Hepatocyte (in vitro differentiated cells): ENCODE measurements at regions not wholly inside any gene's neighbourhood (a gene's known extent, or its start where the extent isn't known, plus 50 kb on each side); places are given as distances from the start of the nearest gene placed in this dataset.

Source experiments
- DNase-seq: peaks from one replicate; pipeline ENCODE4 v3.0.0-alpha.2; 2016; ENCODE audit warnings: low spot score
- H2AFZ ChIP-seq: fragments of 200-600 bp; sonication (generic); 2 replicates; pipeline ENCODE4 v1.6.0; 2016; ENCODE audit warnings: antibody characterized with exemption, mild to moderate bottlenecking
- H3K27ac ChIP-seq: fragments of 200-600 bp; sonication (generic); 2 replicates; pipeline ENCODE4 v1.5.1; 2016; ENCODE audit warnings: mild to moderate bottlenecking
- H3K27me3 ChIP-seq: fragments of 200-600 bp; sonication (generic); 2 replicates; pipeline ENCODE4 v1.6.1; 2016
- H3K36me3 ChIP-seq: fragments of 200-600 bp; sonication (generic); replicated peaks from 2 replicates; pipeline ENCODE4 v1.5.1; 2016; ENCODE audit warnings: low read depth; ENCODE audit not compliant: insufficient read depth
- H3K4me1 ChIP-seq: fragments of 200-600 bp; sonication (generic); 2 replicates; pipeline ENCODE4 v1.5.1; 2016; ENCODE audit warnings: mild to moderate bottlenecking, moderate library complexity; ENCODE audit not compliant: insufficient read depth
- H3K4me2 ChIP-seq: fragments of 200-600 bp; sonication (generic); 2 replicates; pipeline ENCODE4 v1.6.0; 2016
- H3K4me3 ChIP-seq: fragments of 200-600 bp; sonication (generic); 2 replicates; pipeline ENCODE4 v1.5.1; 2016; ENCODE audit warnings: mild to moderate bottlenecking
- H3K79me2 ChIP-seq: fragments of 200-600 bp; sonication (generic); 2 replicates; pipeline ENCODE4 v1.6.0; 2017; ENCODE audit warnings: mild to moderate bottlenecking
- H3K9me2 ChIP-seq: fragments of 200-600 bp; sonication (generic); replicated peaks from 2 replicates; pipeline ENCODE4 v1.6.0; 2017; ENCODE audit warnings: mild to moderate bottlenecking; ENCODE audit not compliant: insufficient read depth
- H3K9me3 ChIP-seq: fragments of 200-600 bp; sonication (generic); 2 replicates; pipeline ENCODE4 v1.5.1; 2016; ENCODE audit warnings: low read depth, mild to moderate bottlenecking
- H4K20me1 ChIP-seq: fragments of 200-600 bp; sonication (generic); 2 replicates; pipeline ENCODE4 v1.6.0; 2016; ENCODE audit warnings: mild to moderate bottlenecking; ENCODE audit not compliant: insufficient read depth, poor library complexity, severe bottlenecking
- EZH2 ChIP-seq: fragments of 200-600 bp; sonication (generic); IDR thresholded peaks from 2 replicates; pipeline ENCODE4 v1.6.1; 2016; ENCODE audit warnings: antibody characterized with exemption, mild to moderate bottlenecking, borderline replicate concordance
- EZH2phosphoT487 ChIP-seq: fragments of 200-600 bp; sonication (generic); IDR thresholded peaks from one replicate; pipeline ENCODE4 v1.6.1; 2018; ENCODE audit warnings: antibody characterized with exemption, mild to moderate bottlenecking, low read depth, moderate library complexity; ENCODE audit not compliant: unreplicated experiment, severe bottlenecking
- WGBS: methylation state at CpG from one replicate; pipeline ENCODE4 v1.1.6; 2016; ENCODE audit warnings: low lambda C conversion rate; ENCODE audit errors: missing lambda C conversion rate; 5-methylcytosine and 5-hydroxymethylcytosine counted together
- TF ChIP-seq, protein P1 (sequence below): fragments of 200-600 bp; sonication (generic); IDR thresholded peaks from 2 replicates; pipeline ENCODE4 v1.5.1; 2016; ENCODE audit warnings: antibody characterized with exemption, mild to moderate bottlenecking; ENCODE audit not compliant: poor library complexity

DNA sequence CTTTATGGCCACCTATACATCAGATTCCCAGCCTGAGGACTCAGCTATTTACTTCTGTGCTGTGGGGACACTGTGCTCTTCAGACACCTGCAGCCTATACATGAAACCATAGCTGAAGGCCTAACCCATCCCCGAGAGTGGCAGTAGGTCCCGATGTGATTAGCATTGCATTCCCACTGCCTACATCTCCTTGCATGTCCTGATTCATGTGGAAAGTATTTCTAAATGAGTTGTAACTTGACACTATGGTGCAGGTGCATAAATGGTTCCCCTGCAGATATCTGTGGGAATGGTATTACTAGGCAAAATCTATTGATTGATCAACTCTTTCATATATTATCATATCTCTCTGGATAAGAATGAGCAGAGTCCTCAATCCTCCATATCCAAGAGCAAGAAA lies 433.5 kb downstream of the DAD1 start:
- Histone ChIP-seq H3K9me2 (no peaks in the 10 kb centered on the region), H3K27ac (no peak overlapping the region), H3K79me2 (no peaks in the 10 kb centered on the region), H2AFZ (no peak overlapping the region), H3K9me3 (no peaks in the 10 kb centered on the region), H3K36me3 (no peaks in the 10 kb centered on the region), H3K4me2 (no peak overlapping the region), H3K4me1 (no peaks in the 10 kb centered on the region), H4K20me1 (no peaks in the 10 kb centered on the region), H3K4me3 (no peak overlapping the region), H3K27me3 (no peaks in the 10 kb centered on the region)
- 91% methylated on average over 2 of the region's 2 CpGs for WGBS
- no peak for TF ChIP-seq EZH2
- TF ChIP-seq, protein P1, sequence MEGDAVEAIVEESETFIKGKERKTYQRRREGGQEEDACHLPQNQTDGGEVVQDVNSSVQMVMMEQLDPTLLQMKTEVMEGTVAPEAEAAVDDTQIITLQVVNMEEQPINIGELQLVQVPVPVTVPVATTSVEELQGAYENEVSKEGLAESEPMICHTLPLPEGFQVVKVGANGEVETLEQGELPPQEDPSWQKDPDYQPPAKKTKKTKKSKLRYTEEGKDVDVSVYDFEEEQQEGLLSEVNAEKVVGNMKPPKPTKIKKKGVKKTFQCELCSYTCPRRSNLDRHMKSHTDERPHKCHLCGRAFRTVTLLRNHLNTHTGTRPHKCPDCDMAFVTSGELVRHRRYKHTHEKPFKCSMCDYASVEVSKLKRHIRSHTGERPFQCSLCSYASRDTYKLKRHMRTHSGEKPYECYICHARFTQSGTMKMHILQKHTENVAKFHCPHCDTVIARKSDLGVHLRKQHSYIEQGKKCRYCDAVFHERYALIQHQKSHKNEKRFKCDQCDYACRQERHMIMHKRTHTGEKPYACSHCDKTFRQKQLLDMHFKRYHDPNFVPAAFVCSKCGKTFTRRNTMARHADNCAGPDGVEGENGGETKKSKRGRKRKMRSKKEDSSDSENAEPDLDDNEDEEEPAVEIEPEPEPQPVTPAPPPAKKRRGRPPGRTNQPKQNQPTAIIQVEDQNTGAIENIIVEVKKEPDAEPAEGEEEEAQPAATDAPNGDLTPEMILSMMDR, result no peak
- TF ChIP-seq EZH2phosphoT487, result no peak
- DNase-seq, result no peak

GRCh38 chr14:22152903-22153302 lies 436.1 kb downstream of the DAD1 start:
- no peaks in the 10 kb centered on the region for H4K20me1 ChIP-seq

DNA sequence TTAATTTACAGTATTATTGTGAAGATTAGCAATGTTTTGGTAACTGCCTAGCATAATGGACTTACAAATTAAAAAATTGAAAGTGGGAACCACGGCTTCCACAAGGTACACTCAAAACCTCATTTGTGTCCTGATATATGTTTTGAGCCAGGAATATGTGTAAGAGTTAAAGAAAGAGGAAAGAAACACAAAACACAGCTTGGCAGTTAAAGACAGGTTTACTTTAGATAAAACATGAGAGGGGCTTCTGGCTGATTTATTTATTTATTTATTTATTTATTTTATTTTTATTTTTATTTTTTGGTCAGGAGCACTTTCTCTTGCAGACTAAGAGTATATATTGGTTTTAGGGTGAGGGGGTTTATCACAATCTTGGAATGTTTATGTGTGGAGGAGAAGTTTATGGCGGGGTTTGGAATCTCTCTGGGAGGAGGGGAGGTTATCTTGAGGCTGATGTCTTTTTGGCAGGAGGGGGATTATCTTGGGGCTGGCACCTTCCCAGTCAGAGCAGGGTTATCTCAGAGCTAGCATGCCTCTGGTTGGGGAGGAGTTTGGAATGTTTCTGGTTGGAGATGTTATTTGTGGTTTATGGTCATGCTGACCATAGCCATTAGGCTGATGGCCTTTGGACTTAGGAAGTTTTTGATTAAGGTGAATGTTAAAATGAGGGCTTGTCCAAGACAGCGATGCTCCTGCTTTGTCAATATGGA lies 436.7 kb downstream of the DAD1 start:
- Histone ChIP-seq H3K4me3 (no peak overlapping the region), H3K79me2 (no peaks in the 10 kb centered on the region), H3K4me1 (no peaks in the 10 kb centered on the region), H3K36me3 (no peaks in the 10 kb centered on the region), H3K27ac (peak overlapping the region; percentile 18), H2AFZ (no peak overlapping the region), H4K20me1 (no peaks in the 10 kb centered on the region), H3K27me3 (peaks cover 3% of the 10 kb centered on the region), H3K9me3 (no peaks in the 10 kb centered on the region), H3K4me2 (no peak overlapping the region), H3K9me2 (no peaks in the 10 kb centered on the region)
- no peak for DNase-seq
- TF ChIP-seq EZH2 (no peak), EZH2phosphoT487 (no peak)
- TF ChIP-seq, protein P1, result no peak
- WGBS, result 75% methylated on average over 3 of the region's 3 CpGs

More at GRCh38 chr14:22152903-22153302, 436.1 kb downstream of the DAD1 start:
- TF ChIP-seq, protein P1, result no peak
- TF ChIP-seq EZH2phosphoT487 (no peak), EZH2 (no peak)
- Histone ChIP-seq H3K27ac (no peak overlapping the region), H2AFZ (no peak overlapping the region), H3K9me3 (no peaks in the 10 kb centered on the region), H3K36me3 (no peaks in the 10 kb centered on the region), H3K9me2 (no peaks in the 10 kb centered on the region), H3K4me1 (no peaks in the 10 kb centered on the region), H3K79me2 (no peaks in the 10 kb centered on the region), H3K4me3 (no peak overlapping the region), H3K4me2 (no peak overlapping the region), H3K27me3 (peaks cover 3% of the 10 kb centered on the region)
- DNase-seq, result no peak

- H3K9me3 ChIP-seq, result no peaks in the 10 kb centered on the region
- DNase-seq, result peak; percentile 27
- no peaks in the 10 kb centered on the region for H4K20me1 ChIP-seq
- no peak overlapping the region for H3K4me2 ChIP-seq
- H3K27me3 ChIP-seq, result peaks cover 7% of the 10 kb centered on the region
- H3K79me2 ChIP-seq, result no peaks in the 10 kb centered on the region
- H2AFZ ChIP-seq, result no peak overlapping the region
- 70% methylated on average over 4 of the region's 4 CpGs for WGBS
- H3K36me3 ChIP-seq, result no peaks in the 10 kb centered on the region
- H3K4me1 ChIP-seq, result no peaks in the 10 kb centered on the region
- no peak overlapping the region for H3K27ac ChIP-seq
- H3K4me3 ChIP-seq, result no peak overlapping the region
- no peaks in the 10 kb centered on the region for H3K9me2 ChIP-seq
- TF ChIP-seq EZH2, result no peak
These were observed 437.9 kb downstream of the DAD1 start for GRCh38 chr14:22151121-22151520.
